Dedifferentiated amniotic fluid mesenchymal stem cell (primary cell): ENCODE measurements at regions not wholly inside any gene's neighbourhood (a gene's known extent, or its start where the extent isn't known, plus 50 kb on each side); places are given as distances from the start of the nearest gene placed in this dataset.
A peak's percentile ranks its signal among the peaks of the same experiment; 100 is the strongest.

Experiments
- DNase-seq: peaks from one replicate; pipeline ENCODE4 v3.0.0-alpha.2; 2016; ENCODE audit errors: extremely low spot score

GRCh38 chr4:159500861-159501260, 398.0 kb downstream of the RAPGEF2 start:
- no peak for DNase-seq

GRCh38 chr4:159503236-159504008, 400.5 kb downstream of the RAPGEF2 start:
- no peak for DNase-seq

- DNase-seq = no peak
These were observed 401.8 kb downstream of the RAPGEF2 start for GRCh38 chr4:159504684-159505083.

- DNase-seq = no peak
These were observed 402.5 kb downstream of the RAPGEF2 start for GRCh38 chr4:159505266-159505975.

GRCh38 chr4:159506801-159507517, 404.1 kb downstream of the RAPGEF2 start:
- DNase-seq = no peak

- no peak for DNase-seq
These were observed 406.1 kb downstream of the RAPGEF2 start for GRCh38 chr4:159508917-159509500.

- peak; percentile 9 for DNase-seq
These were observed 409.5 kb downstream of the RAPGEF2 start for GRCh38 chr4:159512348-159512747.

GRCh38 chr4:159515314-159516025, 412.6 kb downstream of the RAPGEF2 start:
- DNase-seq = peak; percentile 11

- peak; percentile 20 for DNase-seq
These were observed 413.8 kb downstream of the RAPGEF2 start for GRCh38 chr4:159516556-159517140.

- no peak for DNase-seq
These were observed 417.2 kb downstream of the RAPGEF2 start for GRCh38 chr4:159520074-159520473.

- no peak for DNase-seq
These were observed 423.3 kb downstream of the RAPGEF2 start for GRCh38 chr4:159526172-159526571.

GRCh38 chr4:159534655-159535054, 431.8 kb downstream of the RAPGEF2 start:
- no peak for DNase-seq

- no peak for DNase-seq
These were observed 435.7 kb downstream of the RAPGEF2 start for GRCh38 chr4:159538556-159538955.

- DNase-seq = no peak
These were observed 437.2 kb downstream of the RAPGEF2 start for GRCh38 chr4:159540038-159540437.

- DNase-seq = no peak
These were observed 437.6 kb downstream of the RAPGEF2 start for GRCh38 chr4:159540501-159540900.

GRCh38 chr4:159541143-159541542, 438.3 kb downstream of the RAPGEF2 start:
- DNase-seq = no peak

- DNase-seq = no peak
These were observed 439.4 kb downstream of the RAPGEF2 start for GRCh38 chr4:159542296-159542695.

- peak; percentile 0 for DNase-seq
These were observed 441.0 kb downstream of the RAPGEF2 start for GRCh38 chr4:159543831-159544230.

GRCh38 chr4:159545556-159545955, 442.7 kb downstream of the RAPGEF2 start:
- DNase-seq = no peak

GRCh38 chr4:159547645-159548308, 444.9 kb downstream of the RAPGEF2 start:
- no peak for DNase-seq

- no peak for DNase-seq
These were observed 446.2 kb downstream of the RAPGEF2 start for GRCh38 chr4:159549098-159549518.
